HG03378 (cell line): ENCODE measurements at regions not wholly inside any gene's neighbourhood (a gene's known extent, or its start where the extent isn't known, plus 50 kb on each side); places are given as distances from the start of the nearest gene placed in this dataset.

ENCODE experiments used
- ATAC-seq: cut with Tn5 transposase; IDR thresholded peaks from one replicate; pipeline ENCODE4 v1.9.1; 2021; ENCODE audit warnings: mild to moderate bottlenecking, moderate library complexity; ENCODE audit not compliant: unreplicated experiment

DNA sequence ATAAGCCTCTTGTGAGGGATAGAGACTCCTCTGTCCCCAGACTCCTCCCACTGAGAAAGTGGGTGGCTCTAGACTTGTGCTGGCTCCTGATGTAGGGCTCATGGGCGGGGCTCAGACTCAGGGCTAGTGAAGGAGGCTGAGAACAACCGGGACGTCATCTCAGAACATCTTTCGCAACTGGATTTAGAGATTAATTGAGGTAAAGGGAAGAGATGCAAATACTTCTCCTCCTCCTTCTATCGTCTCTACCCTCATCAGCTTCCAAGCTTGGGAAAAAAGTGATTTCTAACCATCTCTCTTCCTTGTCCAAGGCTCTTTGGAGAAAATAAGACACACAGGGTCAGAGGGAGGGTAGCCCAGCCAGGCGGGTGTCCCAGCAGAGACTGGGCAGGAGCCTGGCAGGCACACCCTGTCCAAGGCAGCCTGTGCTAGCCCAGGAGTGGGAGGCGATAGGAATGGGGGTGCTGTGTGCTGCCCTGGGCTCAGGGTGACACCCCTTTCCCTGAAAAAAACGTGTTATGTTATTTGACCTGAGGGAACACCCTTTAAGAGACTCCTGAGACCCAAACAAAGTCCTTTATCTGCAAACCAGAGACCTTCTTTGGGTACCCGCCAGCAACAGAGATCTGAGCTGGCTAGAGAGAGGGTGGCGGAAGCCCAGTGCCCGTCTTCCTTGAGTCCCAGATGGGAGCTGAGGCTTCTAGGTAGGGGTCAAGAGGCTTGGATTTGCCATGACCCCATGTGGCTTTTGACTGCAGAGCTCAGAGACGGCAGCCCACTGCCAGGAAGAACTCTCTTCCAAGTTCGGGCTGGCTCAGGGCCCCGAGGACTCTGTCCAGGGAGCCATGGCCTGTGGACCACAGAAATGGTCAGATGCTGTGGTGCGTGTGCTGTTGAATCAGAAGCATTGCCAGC, 160.9 kb downstream of the ADAMTS15 start:
- ATAC-seq: no peak

DNA sequence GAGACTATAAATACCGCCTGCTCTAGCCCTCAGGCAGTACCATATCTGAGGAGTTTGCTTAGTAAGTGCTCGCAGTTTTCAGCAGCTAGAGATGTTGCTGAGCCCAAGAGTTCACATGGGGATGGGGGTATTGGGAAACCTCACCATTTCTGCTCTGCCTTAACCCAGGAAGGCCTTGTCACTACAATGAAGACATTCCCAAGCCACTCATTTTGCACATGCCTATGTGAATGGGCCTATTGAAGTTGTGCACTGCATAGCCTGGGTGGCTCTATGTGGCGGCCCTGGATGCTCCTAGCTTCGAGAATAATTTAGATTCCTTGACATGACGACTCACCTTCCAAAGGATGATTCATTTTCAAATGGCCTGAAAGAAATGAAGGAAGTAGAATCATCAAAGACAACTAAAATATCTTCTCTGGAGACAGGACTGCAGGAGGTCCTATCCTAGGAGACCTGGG, 163.4 kb downstream of the ADAMTS15 start:
- ATAC-seq: no peak

DNA sequence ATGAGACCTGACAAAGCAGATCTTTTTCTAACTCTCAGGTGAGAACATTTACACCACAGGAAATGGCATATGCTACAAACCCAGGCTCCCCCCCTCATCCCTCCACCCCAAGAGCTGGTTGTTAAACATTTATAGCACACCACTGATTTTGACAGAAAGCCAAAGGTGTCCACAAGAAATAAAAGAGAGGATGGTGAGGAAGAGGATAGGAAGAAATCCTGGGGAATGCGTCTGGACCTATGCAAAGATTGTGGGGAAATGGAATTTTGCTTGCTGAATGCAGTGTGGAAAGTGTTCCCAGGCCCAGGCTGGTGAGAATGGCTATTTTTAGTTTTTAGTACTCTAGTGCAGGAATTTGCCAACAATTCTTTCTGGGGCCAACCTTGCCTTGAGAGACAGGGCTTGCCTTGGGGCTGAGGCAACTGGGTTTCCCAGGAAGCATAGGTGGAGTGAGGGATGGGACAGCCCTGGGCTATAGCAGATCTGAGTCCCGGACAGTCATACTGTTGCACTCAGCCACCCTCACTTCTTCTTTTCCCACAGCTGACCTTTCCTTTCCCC, 163.9 kb downstream of the ADAMTS15 start:
- ATAC-seq: no peak

DNA sequence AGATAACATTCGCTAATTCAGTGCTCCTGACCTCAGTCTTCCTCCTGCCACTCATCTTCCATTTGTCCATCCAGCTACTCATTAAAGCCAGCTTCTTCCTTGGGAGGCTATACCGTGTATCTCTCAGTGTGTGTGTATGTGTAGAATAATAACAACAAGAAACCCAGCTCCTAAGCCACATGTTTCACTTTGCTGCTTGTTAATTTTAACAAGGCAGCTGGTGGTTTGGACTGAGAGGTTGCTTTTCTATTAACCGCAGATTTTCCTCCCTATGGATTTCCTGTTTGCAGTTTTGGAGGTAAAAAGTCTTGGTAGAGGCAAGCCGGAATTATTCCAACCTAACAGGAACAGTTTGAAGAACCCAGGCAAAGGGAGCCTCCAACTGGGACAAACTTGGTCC, 165.0 kb downstream of the ADAMTS15 start:
- ATAC-seq: no peak

DNA sequence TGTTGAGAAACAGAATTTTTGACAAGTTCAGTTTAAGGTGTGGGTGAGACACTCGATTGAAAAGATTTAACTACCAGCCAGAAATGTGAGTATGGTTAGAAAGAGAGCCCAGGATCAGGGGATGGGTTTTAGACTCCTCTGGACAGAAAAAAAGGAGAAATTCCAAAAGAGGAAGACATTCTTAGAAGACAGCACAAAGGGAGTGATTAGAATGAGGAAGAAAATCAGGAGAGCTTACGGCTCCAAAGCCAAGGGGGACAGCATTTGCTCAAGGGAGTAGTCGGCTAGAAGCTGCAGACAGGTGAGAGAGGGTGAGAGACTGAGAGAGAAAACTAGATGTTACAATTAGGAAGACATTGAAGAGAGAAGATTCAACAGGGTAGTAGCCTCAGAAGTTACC, 166.1 kb downstream of the ADAMTS15 start:
- no peak for ATAC-seq

DNA sequence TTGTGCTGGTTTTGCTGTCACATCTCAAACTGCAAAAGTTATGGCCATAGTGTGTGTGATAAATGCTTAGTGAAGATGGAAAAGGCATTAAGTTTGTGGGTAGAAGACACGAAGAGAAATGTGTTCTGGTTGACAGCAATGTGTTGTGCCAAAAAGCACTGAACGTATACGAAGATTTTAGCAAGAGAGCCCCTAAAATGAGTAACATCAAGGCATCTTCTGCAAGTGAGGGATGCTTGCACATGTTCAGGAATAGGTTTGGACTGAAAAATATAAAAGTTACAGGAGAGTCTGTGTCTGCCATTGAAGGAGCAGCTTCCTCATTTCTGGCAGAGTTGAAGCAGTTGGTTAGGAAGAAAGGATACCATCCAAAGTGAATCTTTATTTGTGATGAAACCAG, 167.1 kb downstream of the ADAMTS15 start:
- no peak for ATAC-seq

DNA sequence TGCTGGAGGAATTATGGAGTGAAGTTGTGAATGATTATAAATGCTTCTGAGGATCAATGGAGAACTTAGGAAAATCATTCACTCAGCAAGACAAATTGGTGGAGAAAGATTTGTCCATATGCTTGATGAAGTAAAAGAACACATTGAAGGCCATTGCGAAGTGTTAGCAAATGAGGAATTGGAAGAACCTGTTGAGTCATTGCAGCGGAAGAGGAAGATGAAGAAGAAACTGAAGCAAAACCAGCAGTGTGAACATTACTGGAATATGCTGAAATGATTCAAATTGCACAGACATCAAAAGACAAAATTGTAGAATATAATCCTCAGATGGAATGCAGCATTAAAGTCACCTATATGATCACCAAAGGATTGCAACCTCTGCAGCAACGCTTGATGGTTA, 168.1 kb downstream of the ADAMTS15 start:
- no peak for ATAC-seq

DNA sequence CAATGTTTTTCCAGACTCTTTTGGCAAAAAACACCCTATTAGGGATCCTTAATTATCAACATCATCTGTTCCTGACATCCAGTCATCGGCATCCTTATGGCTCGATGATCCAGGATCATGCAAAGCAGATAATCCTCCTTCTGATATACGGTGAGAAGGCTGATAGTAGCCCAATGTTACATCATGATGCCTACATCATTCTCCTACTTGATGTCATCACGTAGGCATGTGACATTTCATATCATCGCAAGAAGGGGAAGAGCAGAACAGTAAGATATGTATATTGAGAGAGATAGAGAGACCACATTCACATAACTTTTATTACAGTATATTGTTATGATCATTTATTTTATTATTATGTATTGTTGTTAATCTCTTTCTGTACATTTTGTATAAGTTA, 168.6 kb downstream of the ADAMTS15 start:
- no peak for ATAC-seq

DNA sequence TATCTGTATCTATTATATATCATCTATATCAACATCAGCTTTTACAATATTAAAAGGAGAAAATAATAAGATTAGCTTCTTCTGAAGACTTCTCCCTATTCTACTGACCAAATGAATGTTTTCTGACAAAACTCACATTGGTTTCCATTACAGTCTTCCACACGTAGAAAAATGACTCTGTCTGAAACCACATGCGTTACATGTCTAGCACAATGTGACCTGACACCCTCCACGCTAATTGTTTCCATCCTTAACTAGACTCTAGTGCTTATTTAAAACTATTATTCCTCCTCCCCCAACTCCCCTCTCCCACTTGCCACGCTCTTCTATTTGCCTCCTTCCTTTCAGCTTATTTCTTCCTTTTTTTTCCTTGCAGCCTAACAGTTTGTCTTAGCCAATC, 172.1 kb downstream of the ADAMTS15 start:
- ATAC-seq: no peak

DNA sequence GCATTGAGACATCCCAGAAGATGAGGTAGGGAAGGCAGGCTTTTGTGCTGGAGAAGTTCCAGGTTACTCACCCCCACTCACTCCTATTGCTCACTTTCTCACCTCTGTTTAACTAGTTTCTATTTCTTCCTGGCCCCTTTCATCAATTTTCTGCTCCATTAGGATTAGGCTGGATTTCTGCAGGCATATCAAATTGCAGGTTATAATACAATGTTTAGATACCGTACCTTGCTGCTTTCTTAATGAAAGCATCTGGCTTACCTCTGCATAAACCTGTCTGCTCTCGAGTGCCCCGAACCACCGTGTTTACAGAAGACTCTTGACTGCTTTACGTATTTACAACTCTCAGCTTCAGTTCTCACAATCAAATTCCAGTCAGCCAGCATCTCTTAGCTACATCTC, 173.7 kb downstream of the ADAMTS15 start:
- no peak for ATAC-seq

DNA sequence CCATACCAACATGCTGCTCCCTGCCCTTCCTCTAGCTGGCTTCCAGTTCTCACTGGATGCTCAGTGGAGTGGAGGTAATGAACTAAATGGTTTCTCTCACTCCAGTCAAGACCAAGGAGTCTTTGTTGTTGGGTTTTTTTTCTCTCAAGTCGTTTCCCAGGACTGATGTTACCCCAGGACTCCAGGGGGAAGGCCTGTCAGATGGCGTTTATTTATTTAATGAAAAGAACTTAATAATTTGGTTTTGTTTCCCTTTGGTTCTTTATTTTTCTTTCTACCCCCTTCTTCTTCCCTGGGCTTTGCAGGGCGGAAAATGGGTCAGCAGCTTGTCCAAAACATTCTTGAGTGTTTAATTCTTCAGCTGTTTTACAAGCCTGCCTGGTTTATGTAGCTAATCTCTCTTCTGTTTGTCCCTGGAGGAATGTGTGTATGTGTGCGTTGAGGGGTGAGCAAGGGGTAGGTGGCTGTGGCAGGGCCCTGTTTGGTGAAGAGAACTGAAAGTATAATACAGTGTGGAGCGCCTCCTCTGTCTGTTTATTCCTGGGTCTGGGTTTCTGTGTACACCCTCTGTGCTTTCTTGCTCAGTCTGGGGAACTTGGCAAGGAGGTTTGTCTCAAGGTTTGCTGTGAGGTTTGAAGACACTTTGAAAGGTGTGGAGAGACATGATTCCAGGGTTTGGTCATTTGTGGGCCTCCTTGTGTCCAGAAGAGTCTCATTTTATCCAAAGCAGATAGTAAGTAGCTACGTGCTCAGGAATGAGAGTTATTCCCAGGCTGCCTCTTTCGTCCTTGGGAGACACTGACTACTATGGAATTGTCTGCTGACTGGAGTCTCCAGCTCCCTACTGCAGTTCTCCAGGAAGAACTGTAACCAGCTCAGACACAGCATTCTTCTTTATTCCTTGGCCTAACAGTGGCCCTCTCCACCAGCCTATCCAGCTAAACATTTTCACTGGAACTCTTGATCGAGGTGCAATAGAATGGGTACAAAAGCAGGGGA, 175.5 kb downstream of the ADAMTS15 start:
- no peak for ATAC-seq

DNA sequence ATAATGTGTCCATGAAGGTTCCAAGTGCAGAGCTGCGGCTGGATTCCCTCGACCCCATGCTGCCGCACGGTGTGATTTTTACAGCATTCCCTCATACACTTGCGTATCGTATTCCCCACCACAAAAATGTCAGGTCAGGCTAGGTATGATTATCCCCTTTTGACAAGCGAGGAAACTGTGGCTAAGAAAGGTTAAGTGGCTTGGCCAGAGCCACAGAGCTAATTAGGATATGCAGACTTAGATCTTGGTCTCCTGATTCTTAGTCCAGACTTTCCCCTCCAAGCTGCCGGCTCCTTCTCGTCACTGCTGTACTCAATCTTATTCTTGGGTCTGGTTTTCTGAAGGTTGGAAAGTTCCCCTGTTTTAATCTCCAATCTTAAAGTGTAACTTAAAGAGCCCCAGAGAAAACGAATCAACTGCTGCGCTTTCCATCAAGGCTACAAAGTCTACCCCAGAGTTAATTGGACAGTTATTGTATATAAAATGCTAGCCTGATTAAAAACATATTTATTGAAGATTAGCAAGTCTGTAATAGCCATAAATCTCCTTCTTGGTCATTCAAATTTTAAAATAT, 176.6 kb downstream of the ADAMTS15 start:
- no peak for ATAC-seq

DNA sequence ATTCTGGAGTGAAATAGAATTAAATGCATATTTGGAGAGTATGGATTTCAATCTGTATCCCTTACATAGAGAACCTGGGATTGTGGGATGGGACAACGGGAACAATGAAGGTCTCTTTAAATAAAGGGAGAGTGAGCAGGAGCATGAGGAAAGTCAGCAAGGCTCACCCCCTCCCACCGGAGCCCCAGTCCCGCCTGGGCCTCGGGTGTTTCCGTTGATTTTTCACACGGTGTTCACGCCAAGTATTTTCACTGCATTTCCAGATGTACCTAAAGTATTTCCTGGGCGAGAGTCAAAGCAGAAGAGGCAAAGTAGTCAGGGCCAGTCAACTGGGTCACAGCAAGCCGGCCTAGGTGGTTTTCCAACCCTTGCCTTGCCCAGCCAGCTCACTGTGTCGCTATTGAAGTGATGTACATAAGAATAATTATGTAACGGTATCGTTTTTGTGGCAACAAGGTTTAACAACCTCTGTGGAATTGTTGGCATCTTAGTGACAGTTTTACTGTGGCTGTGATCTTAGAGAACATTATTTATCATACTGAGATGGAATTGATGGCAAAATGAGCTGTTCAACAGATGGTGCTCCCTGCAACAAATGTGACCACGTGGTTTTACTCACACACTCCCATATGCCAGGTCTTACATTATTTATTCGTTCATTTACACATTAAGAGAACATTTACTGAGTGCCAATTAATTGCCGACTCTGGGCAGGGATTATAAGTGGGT, 177.3 kb downstream of the ADAMTS15 start:
- ATAC-seq: no peak

DNA sequence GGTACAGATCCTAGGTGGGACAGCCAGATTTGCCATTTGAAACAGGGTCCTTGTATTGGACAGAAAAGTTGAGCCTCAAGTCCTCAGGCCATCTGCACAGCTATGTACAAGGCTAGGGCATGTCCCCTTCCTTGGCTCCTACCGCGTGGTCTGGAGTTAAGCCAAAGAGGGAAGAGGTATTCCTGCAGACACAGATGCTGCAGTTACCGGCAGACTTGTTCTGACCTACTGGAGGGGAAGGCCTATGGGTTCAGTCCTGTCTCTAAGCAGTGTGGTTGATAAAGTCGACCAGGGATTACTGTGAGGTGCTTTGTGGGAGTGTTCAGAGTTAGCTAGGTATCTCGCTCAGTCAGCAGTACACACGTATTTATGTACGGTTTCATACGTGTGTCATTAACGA, 180.6 kb downstream of the ADAMTS15 start:
- ATAC-seq: no peak

DNA sequence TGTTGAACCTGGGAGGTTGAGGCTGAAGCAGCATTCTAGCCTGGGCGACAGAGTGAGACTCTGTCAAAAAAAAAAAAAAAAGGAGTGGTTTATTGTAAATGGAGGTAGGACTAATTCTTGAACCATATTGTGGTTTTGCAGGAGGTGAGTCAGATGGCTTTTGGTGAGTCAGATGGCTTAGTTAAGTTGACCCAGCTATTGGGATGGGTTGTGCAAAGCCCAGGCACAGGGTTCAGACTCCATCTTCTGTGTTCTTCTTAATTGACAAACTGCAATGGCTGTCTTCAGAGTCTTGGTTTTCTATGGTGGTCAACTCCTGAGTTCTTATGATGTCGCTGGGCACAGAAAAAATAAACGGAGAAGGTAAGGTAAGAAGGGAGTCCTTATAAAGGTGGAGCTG, 182.7 kb downstream of the ADAMTS15 start:
- ATAC-seq: no peak

DNA sequence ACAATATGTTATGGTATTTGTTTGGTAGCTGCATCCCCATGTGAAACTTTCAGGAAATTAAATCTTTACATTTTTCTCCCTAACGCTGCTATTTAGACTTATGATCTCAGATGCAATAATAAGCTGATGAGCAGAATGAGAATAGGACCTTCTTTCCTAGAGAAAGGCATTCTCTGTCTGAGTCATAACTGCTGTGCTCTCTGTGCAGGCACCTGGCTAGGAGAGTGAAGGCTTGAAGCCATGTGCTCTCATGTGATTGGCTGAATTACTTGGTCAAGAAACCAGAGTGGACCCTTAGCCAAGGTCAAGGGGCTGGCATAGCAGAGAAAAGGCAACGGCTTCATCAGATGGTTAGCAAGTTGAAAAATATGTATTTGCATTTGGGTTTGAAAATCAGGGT, 185.0 kb downstream of the ADAMTS15 start:
- no peak for ATAC-seq

DNA sequence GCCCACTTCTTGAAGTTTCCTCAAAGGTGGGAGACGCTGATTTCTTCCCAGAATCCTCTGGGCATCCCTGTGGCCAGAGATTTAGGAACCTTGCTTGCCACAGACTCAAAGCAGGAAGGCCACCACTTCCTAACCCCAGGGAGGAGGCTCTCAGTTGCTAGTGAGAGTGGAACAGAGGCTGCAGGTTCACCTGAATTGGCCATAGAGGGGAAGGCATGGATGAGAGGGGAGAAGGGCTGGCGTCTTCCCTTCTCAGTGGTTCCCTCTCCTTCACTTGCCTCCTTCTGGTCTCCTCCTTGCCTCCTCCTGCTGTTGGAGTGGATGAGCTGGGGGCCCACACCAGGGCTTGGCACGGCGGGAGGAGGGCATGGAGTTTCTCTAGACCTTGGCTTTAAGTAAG, 185.7 kb downstream of the ADAMTS15 start:
- ATAC-seq: no peak

DNA sequence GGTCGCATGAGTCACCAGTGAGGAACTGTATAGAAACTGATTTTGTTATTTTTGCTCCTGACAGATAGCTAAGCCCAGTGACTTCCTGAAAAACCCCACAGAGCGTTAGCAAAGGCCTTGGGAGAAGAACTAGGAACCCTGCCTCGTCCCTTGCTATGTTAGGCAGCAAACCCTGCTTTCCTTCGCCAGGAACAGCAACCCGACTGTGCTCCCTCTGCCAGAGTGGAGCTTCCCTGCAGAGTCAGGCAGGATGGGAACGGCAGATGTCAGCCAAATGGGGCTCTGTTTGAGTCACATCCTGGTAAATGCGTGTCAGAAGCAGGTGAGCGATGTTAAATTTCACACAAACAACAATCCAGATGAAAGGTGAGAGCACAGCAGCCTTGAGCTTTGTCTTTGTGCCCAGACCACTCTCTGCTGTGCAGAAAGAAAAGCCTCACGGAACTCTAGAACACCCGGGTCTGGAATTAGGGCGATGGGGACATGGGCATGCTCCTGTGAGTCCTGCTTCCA, 186.6 kb downstream of the ADAMTS15 start:
- no peak for ATAC-seq

DNA sequence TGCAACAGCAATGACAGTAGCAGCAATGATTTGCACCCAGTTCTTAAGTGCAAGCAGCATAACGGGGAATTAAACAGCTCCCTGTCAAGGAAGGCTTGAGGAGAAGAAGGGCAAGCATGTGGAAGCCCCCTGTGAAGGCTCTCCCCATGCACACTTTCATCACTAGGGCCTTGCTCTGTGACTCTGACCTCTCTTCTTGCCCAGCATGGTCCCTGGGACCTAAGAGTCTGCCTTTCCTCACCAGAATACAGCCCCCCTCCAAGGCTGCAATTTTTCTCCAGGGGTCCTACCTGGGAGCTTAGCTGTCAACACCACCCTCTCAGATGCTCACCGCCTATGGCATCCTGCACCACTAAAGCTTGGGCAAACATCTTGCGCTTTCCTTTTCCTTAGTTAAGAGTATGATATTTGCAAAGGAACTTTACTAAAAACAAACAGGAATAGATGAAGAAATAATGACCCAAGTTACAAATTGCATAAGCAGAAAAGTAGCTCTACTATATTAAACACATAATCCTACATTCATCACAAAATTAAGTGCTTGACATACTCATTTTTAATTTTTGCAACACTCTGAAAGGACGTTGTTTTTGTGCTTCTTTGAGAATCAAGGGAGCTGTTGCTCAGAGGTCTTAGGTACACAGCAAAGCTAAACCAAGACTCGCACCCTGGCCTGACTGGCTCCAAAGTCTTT, 187.6 kb downstream of the ADAMTS15 start:
- ATAC-seq: no peak
